Caco-2 (cell line): ENCODE measurements at regions not wholly inside any gene's neighbourhood (a gene's known extent, or its start where the extent isn't known, plus 50 kb on each side); places are given as distances from the start of the nearest gene placed in this dataset.

ENCODE experiments used
- BruUV-seq: library from RNA; stranded (reverse); fragments of 400-500 nt; replicated peaks from 2 replicates; lab custom pipeline; 2021; lab: Mats Ljungman, UMichigan
- CTCF ChIA-PET: fragments of 300-600 bp; sonication (Branson Sonifier 250); formaldehyde crosslinking; loops from one replicate; lab custom pipeline; 2022; ENCODE audit warnings: antibody characterized with exemption; lab: Charles Lee
- POLR2A ChIA-PET: fragments of 300-600 bp; sonication (Branson Sonifier 250); formaldehyde crosslinking; loops from one replicate; lab custom pipeline; 2022; ENCODE audit warnings: antibody characterized with exemption; lab: Charles Lee
- DNase-seq, 2 experiments: peaks; one replicate each; pipeline versions ENCODE4 v3.0.0 to v3.0.0-alpha.2; 2020 to 2022
- H3K27me3 ChIP-seq: replicated peaks from 2 replicates; pipeline ENCODE4 v1.6.0; 2011; ENCODE audit warnings: low read length; ENCODE audit not compliant: control insufficient read depth, insufficient read depth
- H3K36me3 ChIP-seq: 2 replicates; pipeline ENCODE4 v1.5.1; 2011; ENCODE audit warnings: low read length; ENCODE audit not compliant: control insufficient read depth, insufficient read depth
- H3K4me1 ChIP-seq: fragments of 250-450 bp; sonication (Bioruptor Pico); 2 replicates; pipeline ENCODE4 v1.5.1; 2020; ENCODE audit warnings: mild to moderate bottlenecking
- H3K4me3 ChIP-seq: 2 replicates; pipeline ENCODE4 v1.5.1; 2011; ENCODE audit warnings: low read depth, mild to moderate bottlenecking, control low read depth, low read length
- H3K9me3 ChIP-seq: fragments of 250-450 bp; sonication (Bioruptor Pico); 2 replicates; pipeline ENCODE4 v1.5.1; 2020; ENCODE audit warnings: mild to moderate bottlenecking, moderate library complexity
- H3K27ac Mint-ChIP-seq: one replicate; pipeline ENCODE4 v1.8.0; 2022; ENCODE audit warnings: mixed read lengths; ENCODE audit not compliant: unreplicated experiment
- H3K27me3 Mint-ChIP-seq: one replicate; pipeline ENCODE4 v1.8.0; 2022; ENCODE audit warnings: mixed read lengths; ENCODE audit not compliant: insufficient read depth, unreplicated experiment
- H3K36me3 Mint-ChIP-seq: one replicate; pipeline ENCODE4 v1.8.0; 2022; ENCODE audit warnings: mild to moderate bottlenecking, mixed read lengths; ENCODE audit not compliant: insufficient read depth, unreplicated experiment
- H3K4me1 Mint-ChIP-seq: one replicate; pipeline ENCODE4 v1.8.0; 2022; ENCODE audit warnings: low read depth, mixed read lengths; ENCODE audit not compliant: unreplicated experiment
- H3K4me3 Mint-ChIP-seq: one replicate; pipeline ENCODE4 v1.8.0; 2022; ENCODE audit warnings: mild to moderate bottlenecking, moderate library complexity, mixed read lengths; ENCODE audit not compliant: unreplicated experiment
- H3K9me3 Mint-ChIP-seq: one replicate; pipeline ENCODE4 v1.8.0; 2022; ENCODE audit warnings: mixed read lengths; ENCODE audit not compliant: unreplicated experiment
- CTCF ChIP-seq, 2 experiments: fragments of 200-600 bp in 1 of 2; IDR thresholded peaks; 1 replicate in 1 of 2; 2 replicates in 1 of 2; pipeline versions ENCODE4 v1.5.1 to v1.8.0; 2011 to 2022; ENCODE audit warnings: antibody characterized with exemption in 1 of 2, control low read depth in 1 of 2, inconsistent platforms in 1 of 2, low read depth in 1 of 2, low read length in 1 of 2, mild to moderate bottlenecking in 1 of 2, moderate library complexity in 1 of 2; ENCODE audit not compliant: insufficient read depth in 1 of 2, severe bottlenecking in 1 of 2, unreplicated experiment in 1 of 2
- intact Hi-C: fragments of 100-400 bp; cut with micrococcal nuclease; formaldehyde crosslinking; loops from one replicate; pipeline ENCODE4 v1.10.0; 2022; ENCODE audit not compliant: unreplicated experiment

GRCh38 chr9:80948066-80948465, 741.3 kb downstream of the TLE1 start:
- CTCF ChIA-PET = no interaction called here

GRCh38 chr9:80946496-80947170, 742.7 kb downstream of the TLE1 start:
- Histone ChIP-seq H3K9me3 (no peaks in the 10 kb centered on the region), H3K36me3 (no peaks in the 10 kb centered on the region), H3K27me3 (no peaks in the 10 kb centered on the region), H3K4me3 (no peak overlapping the region), H3K4me1 (no peaks in the 10 kb centered on the region)
- Mint-ChIP-seq H3K27me3 (no peaks in the 10 kb centered on the region), H3K4me3 (no peak overlapping the region), H3K36me3 (no peaks in the 10 kb centered on the region), H3K27ac (no peak overlapping the region), H3K4me1 (no peaks in the 10 kb centered on the region), H3K9me3 (no peaks in the 10 kb centered on the region)
- intact Hi-C loops = no loop called here
- no peak for DNase-seq
- ChIA-PET CTCF (no interaction called here), POLR2A (no interaction called here)
- no TSS peak for BruUV-seq
- no peak for TF ChIP-seq CTCF (IDR thresholded peaks at IDR 0.05; ENCODE audit: insufficient read depth in 1 of 2, low read depth in 1 of 2, low read length in 1 of 2, severe bottlenecking in 1 of 2, unreplicated experiment in 1 of 2)

More at GRCh38 chr9:80948066-80948465, 741.3 kb downstream of the TLE1 start:
- intact Hi-C loops = no loop called here
- POLR2A ChIA-PET = no interaction called here
- H3K9me3 Mint-ChIP-seq = no peaks in the 10 kb centered on the region
- H3K27ac Mint-ChIP-seq = no peak overlapping the region
- H3K27me3 Mint-ChIP-seq = no peaks in the 10 kb centered on the region
- Histone ChIP-seq H3K9me3 (no peaks in the 10 kb centered on the region), H3K4me1 (no peaks in the 10 kb centered on the region), H3K27me3 (no peaks in the 10 kb centered on the region), H3K4me3 (no peak overlapping the region), H3K36me3 (no peaks in the 10 kb centered on the region)
- no peak for TF ChIP-seq CTCF (IDR thresholded peaks at IDR 0.05; ENCODE audit: insufficient read depth in 1 of 2, low read depth in 1 of 2, low read length in 1 of 2, severe bottlenecking in 1 of 2, unreplicated experiment in 1 of 2)
- BruUV-seq = no TSS peak
- DNase-seq = no peak
- no peaks in the 10 kb centered on the region for H3K36me3 Mint-ChIP-seq
- no peak overlapping the region for H3K4me3 Mint-ChIP-seq
- no peaks in the 10 kb centered on the region for H3K4me1 Mint-ChIP-seq

- intact Hi-C loops = no loop called here
Observed at GRCh38 chr9:80945436-80945835, 743.9 kb downstream of the TLE1 start.

More at GRCh38 chr9:80945436-80945835, 743.9 kb downstream of the TLE1 start:
- H3K27me3 Mint-ChIP-seq = no peaks in the 10 kb centered on the region
- no peaks in the 10 kb centered on the region for H3K27me3 ChIP-seq
- H3K36me3 Mint-ChIP-seq = no peaks in the 10 kb centered on the region
- no peak overlapping the region for H3K4me3 Mint-ChIP-seq
- TF ChIP-seq CTCF (IDR thresholded peaks at IDR 0.05; ENCODE audit: insufficient read depth in 1 of 2, low read depth in 1 of 2, low read length in 1 of 2, severe bottlenecking in 1 of 2, unreplicated experiment in 1 of 2) = no peak
- H3K27ac Mint-ChIP-seq = no peak overlapping the region
- no peak for DNase-seq
- no peaks in the 10 kb centered on the region for H3K9me3 Mint-ChIP-seq
- H3K9me3 ChIP-seq = no peaks in the 10 kb centered on the region
- H3K4me1 ChIP-seq = no peaks in the 10 kb centered on the region
- ChIA-PET POLR2A (no interaction called here), CTCF (no interaction called here)
- no peak overlapping the region for H3K4me3 ChIP-seq
- H3K4me1 Mint-ChIP-seq = no peaks in the 10 kb centered on the region
- BruUV-seq = no TSS peak
- H3K36me3 ChIP-seq = no peaks in the 10 kb centered on the region
